Suppressor macrophage treated with lipopolysaccharide for 4 hours (primary cell): ENCODE measurements at regions not wholly inside any gene's neighbourhood (a gene's known extent, or its start where the extent isn't known, plus 50 kb on each side); places are given as distances from the start of the nearest gene placed in this dataset.
"Not testable (repeated sequence)": the region's sequence is repeated elsewhere in the genome, so short reads cannot be mapped to it uniquely, and the experiment has no call there.

Experiments used
- DNase-seq: peaks from one replicate; pipeline ENCODE4 v3.0.0-alpha.2; 2020

DNA sequence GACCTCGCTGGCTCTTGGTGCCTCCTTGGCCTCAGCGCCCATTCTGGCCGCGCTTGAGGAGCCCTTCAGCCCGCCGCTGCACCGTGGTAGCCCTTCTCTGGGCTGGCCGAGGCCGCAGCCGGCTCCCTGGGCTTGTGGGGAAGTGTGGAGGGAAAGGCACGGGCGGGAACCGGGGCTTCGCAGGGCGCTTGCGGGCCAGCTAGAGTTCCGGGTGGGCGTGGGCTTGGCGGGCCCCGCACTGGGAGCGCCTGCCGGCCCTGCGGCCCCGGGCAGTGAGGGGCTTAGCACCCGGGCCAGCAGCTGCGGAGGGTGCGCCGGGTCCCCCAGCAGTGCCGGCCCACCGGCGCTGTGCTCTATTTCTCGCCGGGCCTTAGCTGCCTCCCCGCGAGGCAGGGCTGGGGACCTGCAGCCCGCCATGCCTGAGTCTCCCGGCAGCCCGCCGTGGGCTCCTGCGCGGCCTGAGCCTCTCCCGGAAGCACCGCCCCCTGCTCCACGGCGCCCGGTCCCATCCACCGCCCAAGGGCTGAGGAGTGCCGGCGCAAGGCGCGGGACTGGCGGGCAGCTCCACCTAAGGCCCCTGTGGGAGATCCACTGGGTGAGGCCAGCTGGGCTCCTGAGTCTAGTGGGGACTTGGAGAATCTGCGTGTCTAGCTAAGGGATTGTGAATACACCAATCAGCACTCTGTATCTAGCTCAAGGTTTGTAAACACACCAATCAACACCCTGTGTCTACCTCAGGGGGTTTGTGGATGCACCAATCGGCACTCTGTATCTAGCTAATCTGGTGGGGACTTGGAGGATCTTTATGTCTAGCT is 141.1 kb downstream of the SLCO4C1 start:
- DNase-seq, result not testable (repeated sequence)

DNA sequence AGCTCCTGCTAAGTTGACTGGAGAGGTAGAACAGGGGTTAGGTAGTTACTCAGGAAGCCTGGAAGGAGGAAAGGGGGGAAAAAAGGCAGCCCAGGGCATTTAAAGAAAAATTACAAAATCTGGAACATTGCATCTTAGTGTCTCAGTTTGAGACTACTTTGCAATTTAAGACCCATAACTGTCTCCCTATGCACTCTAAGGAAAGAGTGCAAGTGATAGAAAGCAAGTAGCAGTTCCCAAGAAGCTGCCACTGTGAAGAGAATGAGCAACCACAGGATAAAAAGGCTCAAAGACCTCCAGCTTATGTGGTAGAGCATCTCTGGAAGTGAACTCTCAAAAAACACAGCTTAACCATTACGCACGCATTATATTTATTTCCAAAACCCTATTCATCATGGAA is 141.8 kb downstream of the SLCO4C1 start:
- no peak for DNase-seq

DNA sequence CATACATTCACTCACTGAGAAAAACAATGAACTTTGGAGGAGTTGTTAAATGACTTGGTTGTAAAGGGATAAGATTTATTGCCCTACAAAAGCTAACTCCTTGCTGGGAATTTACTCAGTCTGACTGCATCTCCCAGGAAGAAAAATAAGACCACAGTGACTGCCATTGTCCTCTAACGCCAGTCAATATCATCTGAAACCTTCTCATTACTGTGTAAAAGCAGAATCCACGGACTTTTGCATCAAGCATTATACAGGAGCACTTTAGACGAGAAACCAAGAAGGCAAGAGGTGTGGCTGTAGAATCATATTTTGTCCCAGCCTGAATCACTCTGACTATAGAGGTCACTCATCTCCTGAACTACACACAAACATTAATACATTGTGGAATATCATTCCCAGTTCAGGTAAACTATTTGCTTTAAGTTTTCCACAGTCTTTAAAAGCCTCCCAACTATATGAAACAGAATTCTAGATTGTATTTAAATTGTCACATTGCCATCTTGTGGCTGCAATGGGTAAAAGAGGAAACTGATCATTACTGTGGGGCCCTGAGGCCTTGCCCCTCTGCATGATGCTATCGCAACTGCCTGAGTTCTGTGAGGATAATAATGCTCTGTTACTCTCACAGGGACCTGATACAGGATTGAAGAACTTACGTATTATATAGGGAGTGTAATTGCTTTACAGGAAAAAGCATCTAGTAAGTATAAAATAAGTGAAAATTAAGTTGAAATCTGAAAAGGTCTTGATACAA is 142.9 kb downstream of the SLCO4C1 start:
- peak; percentile 27 for DNase-seq

DNA sequence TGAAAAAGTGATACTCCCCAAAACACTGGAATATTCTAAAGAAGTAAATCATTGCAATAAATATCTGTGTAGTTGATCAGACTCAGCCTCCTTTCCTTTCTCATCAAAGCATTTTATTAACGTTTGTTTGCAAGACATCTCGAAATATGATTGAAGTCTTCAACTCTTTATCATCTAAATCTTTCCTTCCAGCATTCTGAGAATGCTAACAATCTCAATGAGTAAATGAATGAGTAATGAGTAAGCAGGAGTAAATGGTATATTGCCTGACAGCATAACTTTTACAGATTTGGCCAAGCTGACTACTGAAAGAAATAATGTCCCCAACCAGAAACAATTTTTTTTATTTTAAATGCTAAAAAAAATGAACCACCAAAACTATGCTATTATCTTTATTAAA is 157.1 kb downstream of the SLCO4C1 start:
- DNase-seq, result no peak

DNA sequence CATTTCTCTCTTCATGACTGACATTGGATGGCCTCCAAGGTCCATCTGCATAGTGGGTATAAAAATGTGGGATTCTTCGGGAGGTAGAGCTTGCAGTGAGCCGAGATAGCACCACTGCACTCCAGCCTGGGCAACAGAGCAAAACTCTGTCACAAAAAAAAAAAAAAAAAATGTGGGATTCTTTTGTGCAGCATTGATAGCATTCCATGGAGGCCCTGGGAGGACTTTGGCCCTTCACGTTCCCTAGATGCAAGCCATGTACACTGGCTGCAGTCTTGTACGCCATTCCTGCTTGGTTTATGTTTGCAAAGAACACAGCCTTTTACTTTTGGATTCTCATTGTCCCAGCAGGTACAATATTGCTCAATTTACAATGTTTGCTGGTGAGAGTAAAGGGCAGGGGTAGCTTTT is 157.8 kb downstream of the SLCO4C1 start:
- DNase-seq, result no peak

DNA sequence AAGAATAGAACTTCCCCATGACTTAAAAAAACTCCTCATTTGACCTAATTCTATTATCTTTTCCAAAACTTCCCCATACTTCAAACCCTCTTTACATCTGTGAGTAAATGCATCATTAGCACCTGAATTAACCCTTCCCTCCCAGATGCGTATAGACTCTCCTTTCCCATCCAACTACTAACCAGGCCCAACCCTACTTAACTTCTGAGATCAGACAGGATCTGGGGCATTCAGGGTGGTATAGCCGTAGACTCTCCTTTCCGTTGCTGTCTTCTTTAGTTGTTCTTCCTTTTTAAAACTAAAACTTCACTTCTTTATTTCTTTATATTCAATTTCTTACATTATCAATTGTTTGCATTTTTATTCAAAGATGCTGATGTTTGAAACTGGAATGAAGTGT is 165.2 kb downstream of the SLCO4C1 start:
- DNase-seq, result no peak

DNA sequence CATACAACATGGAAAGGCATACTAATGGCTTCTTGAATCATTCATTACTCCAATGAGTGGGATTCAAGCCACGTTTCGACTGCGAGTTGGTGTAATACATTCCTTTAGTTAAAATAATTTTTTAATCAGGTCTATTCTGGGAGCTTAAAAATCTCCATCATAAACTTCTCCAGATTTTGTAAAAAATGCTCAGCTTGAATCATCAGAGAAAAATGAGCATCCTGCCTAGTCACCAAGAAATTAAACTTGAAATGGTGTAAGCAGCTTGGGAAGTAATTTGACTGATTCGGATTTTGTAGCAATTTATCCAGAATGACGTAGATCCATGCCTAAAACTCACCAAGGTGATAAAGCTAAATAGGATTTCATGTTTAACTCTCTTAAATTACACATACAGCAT is 165.7 kb downstream of the SLCO4C1 start:
- DNase-seq, result no peak

DNA sequence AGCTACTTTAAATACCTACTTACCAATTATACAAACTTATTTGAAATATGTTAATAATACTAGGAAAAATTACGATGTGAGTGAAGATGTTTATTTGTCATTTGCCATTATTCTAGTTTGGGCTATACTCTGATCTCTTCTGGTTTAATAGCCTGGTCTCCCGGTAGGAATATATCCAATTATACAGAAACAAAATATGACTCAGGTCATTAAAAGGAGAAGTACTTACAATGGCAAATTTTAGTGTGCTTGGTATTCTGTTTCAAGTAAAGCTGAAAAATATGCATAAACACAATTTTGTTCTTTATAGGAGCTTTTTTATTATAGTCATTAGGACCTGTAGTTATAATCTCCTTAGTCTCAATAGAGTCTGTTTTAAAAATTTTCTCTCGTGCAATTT is 176.8 kb downstream of the SLCO4C1 start:
- no peak for DNase-seq

DNA sequence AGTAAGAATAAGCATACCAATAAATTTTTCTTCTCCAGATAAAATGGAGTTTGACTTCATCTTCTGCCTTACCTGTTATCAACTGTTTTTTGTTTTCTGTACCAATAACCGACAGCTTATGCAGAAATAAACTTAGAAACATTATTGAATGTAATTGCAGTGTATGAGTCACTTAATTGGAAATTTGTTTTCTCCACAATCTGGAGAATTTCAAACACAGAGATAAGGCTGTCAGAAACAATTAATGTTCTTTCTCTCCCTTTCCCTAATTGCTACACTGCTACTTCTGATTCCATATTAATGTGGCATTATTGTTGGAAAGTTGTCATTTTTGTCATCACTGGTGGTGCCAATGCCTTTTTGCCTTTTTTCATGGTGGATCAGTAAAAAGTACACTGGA is 180.3 kb downstream of the SLCO4C1 start:
- no peak for DNase-seq

DNA sequence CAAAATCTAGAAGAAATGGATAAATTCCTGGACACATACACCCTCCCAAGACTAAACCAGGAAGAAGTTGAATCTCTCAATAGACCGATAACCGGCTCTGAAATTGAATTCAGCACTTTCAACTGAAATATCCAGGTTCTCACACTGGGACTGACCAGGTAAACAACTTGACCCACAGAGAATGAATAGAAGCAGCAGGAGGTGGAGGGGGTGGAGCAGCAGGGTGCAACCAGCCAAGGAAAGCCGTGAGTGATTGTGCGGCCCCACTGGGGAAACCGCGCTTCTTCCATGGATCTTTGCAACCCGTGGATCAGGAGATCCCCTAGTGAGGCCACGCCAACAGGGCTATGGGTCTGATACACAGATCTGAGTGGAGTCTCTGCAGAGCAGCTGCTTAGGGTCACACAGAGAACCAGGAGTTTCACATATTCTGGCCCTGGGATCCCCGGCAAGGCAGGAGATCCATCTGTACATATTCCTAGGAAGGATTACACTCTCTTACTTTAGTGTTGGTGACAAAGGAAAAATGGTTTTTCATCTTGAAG is 181.5 kb downstream of the SLCO4C1 start:
- no peak for DNase-seq

DNA sequence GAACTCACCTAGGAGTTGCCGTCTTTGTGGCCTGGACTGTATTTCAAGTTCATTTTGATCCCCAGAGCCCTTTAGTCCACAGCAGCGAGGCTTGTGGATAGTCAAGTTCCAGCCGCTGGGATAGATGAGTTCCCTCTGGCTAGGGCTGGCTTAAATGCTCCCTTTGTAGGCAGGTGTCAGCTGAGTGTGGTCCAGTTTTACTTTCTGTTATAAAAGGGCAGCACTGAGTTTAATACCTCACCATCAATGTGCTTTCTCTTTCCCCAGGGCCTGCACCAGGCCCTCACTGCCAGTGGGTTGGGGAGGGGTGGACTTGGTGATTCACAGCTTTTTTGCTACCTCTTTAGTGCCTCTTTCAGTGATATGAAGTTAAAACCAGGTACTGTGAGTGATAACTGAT is 188.2 kb downstream of the SLCO4C1 start:
- DNase-seq, result no peak

DNA sequence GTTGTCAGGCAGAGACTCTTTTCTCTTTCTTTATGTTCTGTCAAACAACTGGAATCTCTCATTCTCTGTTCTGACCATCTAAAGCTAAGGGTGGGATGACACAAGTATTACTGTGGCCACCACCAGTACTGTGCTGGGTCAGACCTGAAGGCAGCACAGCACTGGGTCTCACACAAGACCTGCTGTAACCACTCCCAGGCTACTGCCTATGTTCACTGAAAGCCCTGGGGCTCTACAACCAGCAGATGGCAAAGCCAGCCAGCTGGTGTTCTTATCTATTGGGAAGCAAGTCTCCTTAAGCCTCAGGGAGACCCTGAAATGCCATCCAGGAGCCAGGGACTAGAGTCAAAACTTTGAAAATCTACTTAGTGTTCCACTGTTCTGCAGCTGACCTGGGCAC is 189.5 kb downstream of the SLCO4C1 start:
- no peak for DNase-seq

DNA sequence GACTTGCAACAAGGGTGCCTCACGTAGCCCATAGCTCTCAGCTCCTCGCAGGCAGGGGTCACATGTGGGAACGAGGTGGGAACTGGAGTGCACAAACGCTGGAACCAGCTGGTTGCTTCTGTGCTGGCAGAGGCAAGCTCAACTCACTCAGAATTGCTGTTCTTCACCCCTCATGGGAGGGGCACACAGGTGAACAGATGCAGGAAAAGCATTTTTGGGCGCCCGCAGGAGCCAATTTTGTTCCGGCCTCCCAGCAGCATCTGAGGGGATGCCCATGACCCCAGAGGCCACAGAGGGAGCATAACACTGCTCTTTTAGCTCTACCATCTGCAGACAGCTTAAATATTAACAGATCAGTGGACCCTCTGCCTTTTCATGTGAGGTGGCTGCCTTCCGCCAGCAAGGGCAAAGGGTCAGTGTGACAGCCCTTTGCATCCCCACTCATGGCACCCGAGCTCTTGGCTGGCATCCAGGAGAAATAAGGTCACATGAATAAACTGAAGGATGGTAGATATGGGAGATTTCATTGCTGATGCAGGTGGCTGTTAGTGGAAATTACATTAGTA is 196.2 kb downstream of the SLCO4C1 start:
- DNase-seq, result no peak

DNA sequence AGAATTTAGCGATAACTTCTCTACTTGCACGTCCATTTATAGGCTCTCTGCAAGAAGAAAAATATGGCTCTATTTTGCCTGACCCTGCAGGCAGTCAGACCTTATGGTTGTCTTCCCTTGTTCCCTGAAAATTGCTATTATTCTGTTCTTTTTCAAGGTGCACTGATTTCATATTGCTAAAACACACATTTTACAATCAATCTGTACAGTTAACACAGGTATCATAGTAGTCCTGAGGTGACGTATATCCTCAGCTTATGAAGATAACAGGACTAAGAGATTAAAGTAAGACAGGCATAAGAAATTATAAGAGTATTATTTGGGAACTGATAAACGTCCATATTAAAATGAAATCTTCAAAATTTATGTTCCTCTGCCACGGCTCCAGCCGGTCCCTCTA is 197.0 kb downstream of the SLCO4C1 start:
- not testable (repeated sequence) for DNase-seq

DNA sequence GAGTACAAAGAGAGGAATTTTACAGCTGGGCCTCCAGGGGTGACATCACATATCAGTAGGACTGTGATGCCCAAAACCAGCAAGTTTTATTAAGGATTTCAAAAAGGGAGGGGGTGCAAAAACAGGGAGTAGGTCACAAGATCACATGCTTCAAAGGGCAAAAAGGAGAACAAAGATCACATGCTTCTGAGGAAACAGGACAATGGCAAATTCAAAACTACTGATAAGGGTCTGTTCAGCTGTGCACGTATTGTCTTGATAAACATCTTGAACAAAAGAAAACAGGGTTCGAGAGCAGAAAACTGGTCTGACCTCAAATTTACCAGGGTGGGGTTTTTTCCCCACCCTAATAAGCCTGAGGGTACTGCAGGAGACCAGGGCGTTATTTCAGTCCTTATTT is 197.5 kb downstream of the SLCO4C1 start:
- not testable (repeated sequence) for DNase-seq

DNA sequence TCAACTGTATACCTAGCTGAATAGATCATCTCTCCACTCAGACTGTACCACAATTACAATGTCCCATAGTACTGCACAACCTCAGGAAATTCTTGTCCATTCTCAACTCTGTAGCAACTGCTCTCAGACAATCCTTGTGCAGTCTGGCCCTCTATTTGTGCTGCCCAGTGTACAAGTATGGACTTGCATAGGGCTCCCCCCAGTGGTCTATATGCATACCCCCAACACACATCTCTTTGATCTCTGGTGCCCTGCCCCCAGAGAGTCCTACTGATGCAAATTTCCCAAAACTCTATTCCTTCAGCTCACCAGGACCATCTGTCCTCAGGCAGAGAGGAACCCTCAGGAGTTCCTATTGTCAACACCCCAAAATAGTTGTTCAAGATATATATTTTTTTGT is 205.3 kb downstream of the SLCO4C1 start:
- DNase-seq, result peak; percentile 10

DNA sequence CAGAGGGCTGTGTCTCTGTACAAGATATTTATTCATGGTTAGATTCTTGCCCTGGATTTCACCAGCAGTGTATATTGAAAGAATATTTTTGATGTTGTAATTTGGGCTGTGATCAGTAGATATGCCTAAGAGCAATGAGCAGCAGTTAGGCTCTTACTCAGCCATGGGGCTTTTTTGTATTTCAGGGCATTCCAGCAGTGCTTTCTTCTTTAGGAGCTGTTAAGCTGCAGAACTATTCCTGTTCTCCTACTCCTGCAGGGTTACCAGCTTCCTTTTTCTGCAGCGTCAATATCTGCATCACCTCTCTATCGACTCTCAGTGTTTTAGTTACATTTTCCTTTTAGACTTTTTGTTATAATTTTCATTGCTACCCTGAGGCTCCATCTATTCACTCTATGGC is 206.2 kb downstream of the SLCO4C1 start:
- no peak for DNase-seq

DNA sequence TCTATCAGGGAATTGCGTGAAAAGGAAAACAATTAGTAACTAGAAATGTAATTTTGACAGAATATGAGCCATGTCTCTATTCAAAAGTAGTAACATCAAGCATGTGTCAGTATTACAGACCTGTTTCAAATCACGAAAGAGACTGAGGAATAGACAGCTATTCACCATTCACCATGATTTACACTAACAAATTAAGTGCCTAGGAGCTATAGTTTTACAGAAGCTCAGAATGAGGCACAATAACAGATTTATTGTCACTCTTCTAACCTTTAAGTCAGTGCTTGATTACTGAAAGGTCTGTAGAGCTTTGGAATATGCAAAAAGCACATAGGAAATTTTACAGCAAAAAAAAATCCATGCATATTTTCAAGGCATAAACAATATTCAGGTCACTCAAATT is 208.2 kb downstream of the SLCO4C1 start:
- DNase-seq, result no peak

DNA sequence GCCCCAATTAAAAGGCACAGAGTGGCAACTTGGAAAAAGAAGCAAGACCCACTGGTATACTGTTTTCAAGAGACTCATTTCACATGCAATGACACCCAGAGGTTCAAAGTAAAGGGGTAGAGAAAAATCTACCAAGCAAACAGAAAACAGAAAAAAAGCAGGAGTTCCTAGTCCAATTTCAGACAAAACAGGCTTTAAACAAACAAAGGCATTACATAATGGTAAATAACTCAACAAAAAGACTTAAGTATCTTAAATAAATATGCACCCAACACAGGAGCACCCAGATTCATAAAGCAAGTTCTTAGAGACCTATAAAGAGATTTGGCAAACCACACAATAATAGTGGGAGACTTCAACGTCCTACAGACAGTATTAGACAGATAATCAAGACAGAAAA is 215.8 kb downstream of the SLCO4C1 start:
- no peak for DNase-seq

DNA sequence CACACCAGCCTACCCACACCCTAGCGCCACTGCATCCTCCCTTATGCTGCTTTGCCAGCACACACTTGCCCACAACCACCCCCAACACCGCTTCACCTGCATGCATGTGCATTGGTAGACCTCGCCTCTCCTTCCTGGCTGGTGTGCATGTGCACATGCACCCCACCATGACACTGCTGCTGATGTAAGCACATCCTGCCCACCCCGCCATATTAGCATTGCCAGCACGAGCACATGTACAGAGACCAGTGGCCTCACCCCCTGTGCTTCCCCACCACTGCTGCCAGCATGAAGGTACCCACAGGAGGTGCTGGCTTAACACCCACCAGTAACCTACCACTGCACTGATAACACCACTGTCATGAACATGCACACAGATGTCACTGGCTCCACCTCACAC is 218.2 kb downstream of the SLCO4C1 start:
- DNase-seq, result no peak

DNA sequence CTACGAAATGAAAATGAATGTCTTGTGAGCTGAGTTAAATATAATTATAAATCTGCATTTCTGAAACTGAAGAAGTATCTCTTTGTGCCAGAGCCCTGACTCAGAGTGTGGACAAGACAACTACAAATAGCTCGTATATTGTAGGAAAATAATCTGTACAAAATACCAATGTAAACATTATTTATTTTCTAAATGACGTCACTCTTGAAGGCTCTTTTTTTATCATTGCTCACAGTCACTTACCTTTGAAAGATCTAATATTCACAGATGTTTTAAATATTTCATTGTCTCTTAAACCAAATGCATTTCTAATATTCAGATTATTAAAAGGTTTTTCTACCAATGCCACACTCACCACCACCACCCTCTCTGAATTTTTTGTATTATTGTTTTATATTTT is 226.1 kb downstream of the SLCO4C1 start:
- DNase-seq, result no peak

DNA sequence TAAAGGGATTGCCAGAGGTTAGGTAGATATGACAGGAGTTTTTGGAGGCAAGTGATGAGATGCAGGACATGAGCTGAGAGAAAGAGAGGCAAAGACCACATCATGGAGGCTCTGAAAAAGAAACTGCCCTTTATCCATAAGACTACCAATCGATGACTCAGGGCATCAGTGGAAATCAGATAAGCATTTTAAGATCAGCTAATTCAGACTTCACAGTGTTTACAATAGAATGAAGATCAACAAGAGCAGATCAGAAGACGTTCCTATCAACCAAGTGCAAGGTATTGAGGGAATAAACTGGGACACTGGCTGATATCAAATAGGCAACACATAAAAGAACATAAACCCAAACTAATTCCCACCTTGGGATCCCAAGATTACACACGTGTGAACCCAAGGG is 227.2 kb downstream of the SLCO4C1 start:
- no peak for DNase-seq

DNA sequence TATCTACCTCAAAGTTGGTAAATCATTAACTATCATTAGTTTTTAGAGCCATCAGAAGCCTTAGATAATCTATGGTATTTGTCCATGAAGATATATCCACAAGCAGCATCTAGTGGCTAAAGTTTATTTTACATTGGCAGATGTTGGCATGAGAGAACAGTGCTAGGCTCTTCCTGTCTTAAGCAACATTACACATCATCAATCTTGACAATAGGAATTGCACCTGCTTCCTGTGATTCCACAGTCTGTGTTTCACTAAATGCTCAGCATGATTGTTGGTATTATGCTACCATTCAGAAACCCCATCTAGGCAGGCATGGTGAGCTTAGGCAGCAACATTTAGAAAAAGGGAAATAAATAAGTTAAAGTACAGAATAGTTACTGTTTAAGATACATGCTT is 246.6 kb downstream of the SLCO4C1 start:
- no peak for DNase-seq

DNA sequence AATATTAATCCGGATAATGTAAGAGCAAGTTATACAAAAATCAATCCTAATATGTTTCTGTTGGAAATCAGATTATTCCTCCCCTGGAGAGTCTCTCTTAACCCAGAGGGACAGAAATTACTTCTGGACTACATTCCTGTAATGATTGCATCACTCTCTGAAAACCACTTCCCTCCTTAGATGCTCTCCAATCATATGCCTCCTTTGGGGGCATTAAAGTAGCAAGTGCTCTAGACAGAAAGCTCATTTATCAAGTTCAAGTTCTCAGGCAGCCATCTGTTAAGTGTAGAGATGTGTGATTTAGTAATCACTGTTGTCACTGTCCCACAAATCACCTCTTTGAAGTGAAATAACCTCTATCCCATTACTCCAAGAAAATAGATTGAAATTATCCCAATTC is 247.1 kb downstream of the SLCO4C1 start:
- DNase-seq, result peak; percentile 0
